SKM-1 (cell line): ENCODE measurements at regions not wholly inside any gene's neighbourhood (a gene's known extent, or its start where the extent isn't known, plus 50 kb on each side); places are given as distances from the start of the nearest gene placed in this dataset.
"Not testable (repeated sequence)": the region's sequence is repeated elsewhere in the genome, so short reads cannot be mapped to it uniquely, and the experiment has no call there.

Source experiments
- DNase-seq: peaks from one replicate; lab custom pipeline; 2025; ENCODE audit not compliant: unreplicated experiment; lab: John Stamatoyannopoulos, UW

GRCh38 chr20:39745380-39745779 lies 783.2 kb downstream of the DHX35 start:
- no peak for DNase-seq

GRCh38 chr20:39738651-39739050 lies 776.5 kb downstream of the DHX35 start:
- no peak for DNase-seq

GRCh38 chr20:39736434-39737327 lies 774.5 kb downstream of the DHX35 start:
- no peak for DNase-seq

- not testable (repeated sequence) for DNase-seq
Measured at GRCh38 chr20:39725513-39725912, 763.4 kb downstream of the DHX35 start.

GRCh38 chr20:39719293-39719692 lies 757.1 kb downstream of the DHX35 start:
- no peak for DNase-seq

- no peak for DNase-seq
Measured at GRCh38 chr20:39717936-39718335, 755.8 kb downstream of the DHX35 start.

GRCh38 chr20:39716796-39717341 lies 754.7 kb downstream of the DHX35 start:
- DNase-seq = no peak

- no peak for DNase-seq
Measured at GRCh38 chr20:39713076-39713840, 751.1 kb downstream of the DHX35 start.

GRCh38 chr20:39706184-39706663 lies 744.1 kb downstream of the DHX35 start:
- DNase-seq = no peak

- no peak for DNase-seq
Measured at GRCh38 chr20:39705032-39705431, 742.9 kb downstream of the DHX35 start.

- DNase-seq = not testable (repeated sequence)
Measured at GRCh38 chr20:39703357-39703756, 741.2 kb downstream of the DHX35 start.

- DNase-seq = no peak
Measured at GRCh38 chr20:39702701-39703349, 740.7 kb downstream of the DHX35 start.

GRCh38 chr20:39700528-39700927 lies 738.4 kb downstream of the DHX35 start:
- DNase-seq = no peak

- no peak for DNase-seq
Measured at GRCh38 chr20:39699166-39699725, 737.1 kb downstream of the DHX35 start.

- no peak for DNase-seq
Measured at GRCh38 chr20:39698752-39699151, 736.6 kb downstream of the DHX35 start.

- DNase-seq = no peak
Measured at GRCh38 chr20:39691151-39691862, 729.2 kb downstream of the DHX35 start.

- DNase-seq = peak; percentile 10
Measured at GRCh38 chr20:39676857-39677391, 714.8 kb downstream of the DHX35 start.

GRCh38 chr20:39676241-39676640 lies 714.1 kb downstream of the DHX35 start:
- no peak for DNase-seq

GRCh38 chr20:39674842-39675241 lies 712.7 kb downstream of the DHX35 start:
- DNase-seq = no peak

GRCh38 chr20:39670988-39671387 lies 708.8 kb downstream of the DHX35 start:
- no peak for DNase-seq
